GM23248 (cell line): ENCODE measurements at regions not wholly inside any gene's neighbourhood (a gene's known extent, or its start where the extent isn't known, plus 50 kb on each side); places are given as distances from the start of the nearest gene placed in this dataset.

Source experiments
- EZH2 ChIP-seq: fragments of 200-600 bp; sonication (generic); IDR thresholded peaks from 2 replicates; pipeline ENCODE4 v1.6.1; 2018; ENCODE audit warnings: antibody characterized with exemption, mild to moderate bottlenecking; ENCODE audit not compliant: insufficient read depth, poor library complexity, severe bottlenecking
- EZH2phosphoT487 ChIP-seq: fragments of 200-600 bp; sonication (generic); IDR thresholded peaks from 2 replicates; pipeline ENCODE4 v1.6.1; 2018; ENCODE audit warnings: antibody characterized with exemption, moderate library complexity, mild to moderate bottlenecking, low read depth; ENCODE audit not compliant: insufficient read depth

DNA sequence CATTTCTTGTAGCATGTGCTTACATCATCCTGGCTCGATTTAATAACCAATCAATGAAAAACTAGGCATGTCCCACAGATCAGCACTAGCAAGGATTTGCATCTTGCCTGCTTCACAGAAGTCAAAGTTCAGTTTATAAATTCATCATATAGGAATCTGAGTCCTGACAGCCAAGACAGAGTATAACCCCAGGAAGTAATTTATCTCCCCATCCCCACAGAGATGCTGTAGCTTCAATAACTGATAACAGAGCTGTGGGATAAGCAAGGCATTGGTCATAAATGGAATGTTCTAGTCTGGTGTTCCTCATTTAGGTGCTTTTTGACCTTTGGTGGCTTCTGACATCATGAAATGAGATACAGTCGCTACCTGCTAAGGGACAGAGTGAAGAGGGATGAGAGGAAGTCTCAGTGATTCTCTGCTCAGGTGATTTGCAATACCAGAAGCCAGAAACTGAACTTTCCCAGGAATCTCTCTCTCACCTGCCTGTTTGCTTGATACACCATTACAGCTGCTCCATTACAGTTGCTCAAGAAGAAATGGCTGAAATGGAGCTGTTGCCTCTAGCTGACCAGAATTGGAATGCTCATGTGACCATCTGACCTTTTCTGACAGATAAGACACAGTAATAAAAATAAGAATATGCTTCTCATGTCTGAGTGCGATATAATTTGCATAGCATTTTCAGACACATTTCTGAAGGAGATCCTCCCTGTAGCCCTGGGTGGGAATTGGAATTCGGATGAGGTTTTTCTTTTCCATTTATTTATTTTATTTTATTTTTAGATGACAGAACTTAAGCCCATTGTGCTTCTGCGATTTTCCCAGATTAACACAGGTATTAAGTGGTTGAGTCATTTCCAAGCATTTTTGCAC, 217.1 kb upstream of the KCNMB2 start:
- TF ChIP-seq EZH2phosphoT487 = no peak
- no peak for TF ChIP-seq EZH2
